Testis (tissue), 2 donors: ENCODE measurements at regions not wholly inside any gene's neighbourhood (a gene's known extent, or its start where the extent isn't known, plus 50 kb on each side); places are given as distances from the start of the nearest gene placed in this dataset.

Experiments used
- POLR2A ChIP-seq: fragments of 450-650 bp; IDR thresholded peaks from one replicate; pipeline ENCODE4 v1.6.1; 2017; ENCODE audit warnings: antibody characterized with exemption, mild to moderate bottlenecking, moderate library complexity
- TF ChIP-seq, protein P1 (sequence below), 3 experiments: fragments of 450-650 bp in 2 of 3; fragments of 200-600 bp in 1 of 3; sonication (generic) in 1 of 3; IDR thresholded peaks; one replicate each; pipeline ENCODE4 v1.5.1; 2016 to 2019; ENCODE audit warnings: antibody characterized with exemption in 3 of 3, mild to moderate bottlenecking in 2 of 3, moderate library complexity in 1 of 3

DNA sequence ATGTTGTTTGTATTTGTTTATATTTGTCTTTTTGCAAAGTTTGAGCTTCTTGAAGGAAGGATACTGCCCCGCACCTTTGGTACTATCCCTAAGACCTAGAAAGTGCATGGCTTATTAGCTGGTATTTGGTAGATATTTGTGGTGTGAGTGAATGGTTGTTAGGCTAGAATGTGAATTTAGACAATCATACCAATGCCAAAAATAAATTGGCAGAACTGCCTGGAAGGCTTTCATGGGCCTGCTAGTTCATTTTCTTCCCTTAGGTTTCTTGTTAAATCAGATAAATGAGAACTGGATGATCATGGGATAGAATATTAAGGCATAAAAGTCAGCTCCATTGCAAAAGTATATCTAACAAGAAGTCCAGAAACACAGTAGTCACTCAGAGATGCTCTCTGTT, 147.5 kb upstream of the TSLP start:
- TF ChIP-seq, protein P1, sequence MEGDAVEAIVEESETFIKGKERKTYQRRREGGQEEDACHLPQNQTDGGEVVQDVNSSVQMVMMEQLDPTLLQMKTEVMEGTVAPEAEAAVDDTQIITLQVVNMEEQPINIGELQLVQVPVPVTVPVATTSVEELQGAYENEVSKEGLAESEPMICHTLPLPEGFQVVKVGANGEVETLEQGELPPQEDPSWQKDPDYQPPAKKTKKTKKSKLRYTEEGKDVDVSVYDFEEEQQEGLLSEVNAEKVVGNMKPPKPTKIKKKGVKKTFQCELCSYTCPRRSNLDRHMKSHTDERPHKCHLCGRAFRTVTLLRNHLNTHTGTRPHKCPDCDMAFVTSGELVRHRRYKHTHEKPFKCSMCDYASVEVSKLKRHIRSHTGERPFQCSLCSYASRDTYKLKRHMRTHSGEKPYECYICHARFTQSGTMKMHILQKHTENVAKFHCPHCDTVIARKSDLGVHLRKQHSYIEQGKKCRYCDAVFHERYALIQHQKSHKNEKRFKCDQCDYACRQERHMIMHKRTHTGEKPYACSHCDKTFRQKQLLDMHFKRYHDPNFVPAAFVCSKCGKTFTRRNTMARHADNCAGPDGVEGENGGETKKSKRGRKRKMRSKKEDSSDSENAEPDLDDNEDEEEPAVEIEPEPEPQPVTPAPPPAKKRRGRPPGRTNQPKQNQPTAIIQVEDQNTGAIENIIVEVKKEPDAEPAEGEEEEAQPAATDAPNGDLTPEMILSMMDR (IDR thresholded peaks at IDR 0.05) = no peak
- TF ChIP-seq POLR2A = no peak
